ENCODE measurements at regions not wholly inside any gene's neighbourhood (a gene's known extent, or its start where the extent isn't known, plus 50 kb on each side); places are given as distances from the start of the nearest gene placed in this dataset.

- TF ChIP-seq YY1 (IDR thresholded peaks at IDR 0.05; ENCODE audit: low read depth) (no peak), MAX (IDR thresholded peaks at IDR 0.05) (no peak), REST (IDR thresholded peaks at IDR 0.05; ENCODE audit: low read depth) (no peak), RAD21 (IDR thresholded peaks at IDR 0.05; ENCODE audit: low read depth) (no peak)
These were observed 602.7 kb upstream of the CDH5 start for GRCh38 chr16:65763640-65764305.

All from Ishikawa (cell line).